Gastrocnemius medialis (tissue), 4 donors: ENCODE measurements at regions not wholly inside any gene's neighbourhood (a gene's known extent, or its start where the extent isn't known, plus 50 kb on each side); places are given as distances from the start of the nearest gene placed in this dataset.

ENCODE experiments used
- POLR2A ChIP-seq, 2 donors: fragments of 450-650 bp; IDR thresholded peaks; one replicate each; pipeline ENCODE4 v1.6.1; 2017; ENCODE audit warnings: antibody characterized with exemption in 2 of 2, mild to moderate bottlenecking in 2 of 2, moderate library complexity in 2 of 2
- TF ChIP-seq, protein P1 (sequence below), 5 experiments: fragments of 450-650 bp in 3 of 5; fragments of 200-600 bp in 2 of 5; sonication (generic) in 2 of 5; IDR thresholded peaks in 4 of 5; conservative IDR thresholded peaks in 1 of 5; 1 replicate in 4 of 5; 2 replicates in 1 of 5; pipeline ENCODE4 v1.5.1; 2016 to 2019; ENCODE audit warnings: antibody characterized with exemption in 5 of 5, mild to moderate bottlenecking in 3 of 5, moderate library complexity in 3 of 5

DNA sequence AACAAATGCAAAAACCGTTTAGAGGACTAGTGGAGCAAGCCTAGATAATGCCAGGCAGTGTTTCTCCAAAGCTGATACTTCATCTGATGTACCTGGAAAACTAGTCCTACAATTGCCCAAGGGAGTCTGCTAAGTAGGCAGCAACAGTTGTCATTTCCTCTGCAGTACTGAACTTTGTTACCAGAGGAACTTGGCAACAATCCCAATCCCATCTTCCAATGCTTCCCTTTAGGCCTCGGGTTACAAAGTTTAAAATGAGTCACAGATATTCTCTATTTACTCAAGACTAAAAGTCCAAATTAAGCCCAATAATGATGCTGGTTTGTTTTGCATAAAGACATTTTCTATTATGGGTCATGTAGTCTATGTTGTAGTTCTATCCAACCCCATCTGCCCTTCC, 120.0 kb upstream of the GLRA2 start:
- TF ChIP-seq, protein P1, sequence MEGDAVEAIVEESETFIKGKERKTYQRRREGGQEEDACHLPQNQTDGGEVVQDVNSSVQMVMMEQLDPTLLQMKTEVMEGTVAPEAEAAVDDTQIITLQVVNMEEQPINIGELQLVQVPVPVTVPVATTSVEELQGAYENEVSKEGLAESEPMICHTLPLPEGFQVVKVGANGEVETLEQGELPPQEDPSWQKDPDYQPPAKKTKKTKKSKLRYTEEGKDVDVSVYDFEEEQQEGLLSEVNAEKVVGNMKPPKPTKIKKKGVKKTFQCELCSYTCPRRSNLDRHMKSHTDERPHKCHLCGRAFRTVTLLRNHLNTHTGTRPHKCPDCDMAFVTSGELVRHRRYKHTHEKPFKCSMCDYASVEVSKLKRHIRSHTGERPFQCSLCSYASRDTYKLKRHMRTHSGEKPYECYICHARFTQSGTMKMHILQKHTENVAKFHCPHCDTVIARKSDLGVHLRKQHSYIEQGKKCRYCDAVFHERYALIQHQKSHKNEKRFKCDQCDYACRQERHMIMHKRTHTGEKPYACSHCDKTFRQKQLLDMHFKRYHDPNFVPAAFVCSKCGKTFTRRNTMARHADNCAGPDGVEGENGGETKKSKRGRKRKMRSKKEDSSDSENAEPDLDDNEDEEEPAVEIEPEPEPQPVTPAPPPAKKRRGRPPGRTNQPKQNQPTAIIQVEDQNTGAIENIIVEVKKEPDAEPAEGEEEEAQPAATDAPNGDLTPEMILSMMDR (IDR thresholded peaks at IDR 0.05 in 4 of 5, conservative IDR thresholded peaks at IDR 0.05 in 1 of 5), result no peak
- TF ChIP-seq POLR2A (IDR thresholded peaks at IDR 0.05), result no peak
